DOHH2 (cell line): ENCODE measurements at regions not wholly inside any gene's neighbourhood (a gene's known extent, or its start where the extent isn't known, plus 50 kb on each side); places are given as distances from the start of the nearest gene placed in this dataset.

Experiments used
- EZH2phosphoT487 ChIP-seq: fragments of 200-600 bp; sonication (generic); IDR thresholded peaks from 2 replicates; pipeline ENCODE4 v1.6.1; 2017; ENCODE audit warnings: borderline replicate concordance, mild to moderate bottlenecking, antibody characterized with exemption, low read length, moderate library complexity, mixed read lengths
- TF ChIP-seq, protein P1 (sequence below): fragments of 200-600 bp; sonication (generic); IDR thresholded peaks from one replicate; pipeline ENCODE4 v1.5.1; 2014; ENCODE audit warnings: antibody characterized with exemption, mild to moderate bottlenecking, low read depth, low read length; ENCODE audit not compliant: poor library complexity, severe bottlenecking

DNA sequence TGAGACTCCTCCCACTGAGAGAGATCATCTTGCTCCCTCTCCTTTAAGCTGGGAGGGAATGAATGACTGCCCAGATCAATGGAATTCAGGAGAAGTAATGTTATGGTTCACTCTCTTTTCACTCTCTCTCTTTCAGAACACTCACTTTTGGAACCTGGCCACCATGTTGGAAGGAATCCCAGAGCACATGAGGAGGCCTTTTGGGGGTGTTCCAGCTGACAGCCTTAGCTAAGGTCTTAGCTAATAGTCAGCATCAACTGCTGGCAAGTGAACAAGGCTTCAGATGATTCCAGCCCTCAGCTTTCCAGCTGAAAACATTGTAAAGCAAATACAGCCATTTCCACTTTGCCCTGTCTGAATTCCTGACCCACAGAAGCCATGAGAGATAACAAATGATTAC, 124.0 kb upstream of the CLNK start:
- TF ChIP-seq, protein P1, sequence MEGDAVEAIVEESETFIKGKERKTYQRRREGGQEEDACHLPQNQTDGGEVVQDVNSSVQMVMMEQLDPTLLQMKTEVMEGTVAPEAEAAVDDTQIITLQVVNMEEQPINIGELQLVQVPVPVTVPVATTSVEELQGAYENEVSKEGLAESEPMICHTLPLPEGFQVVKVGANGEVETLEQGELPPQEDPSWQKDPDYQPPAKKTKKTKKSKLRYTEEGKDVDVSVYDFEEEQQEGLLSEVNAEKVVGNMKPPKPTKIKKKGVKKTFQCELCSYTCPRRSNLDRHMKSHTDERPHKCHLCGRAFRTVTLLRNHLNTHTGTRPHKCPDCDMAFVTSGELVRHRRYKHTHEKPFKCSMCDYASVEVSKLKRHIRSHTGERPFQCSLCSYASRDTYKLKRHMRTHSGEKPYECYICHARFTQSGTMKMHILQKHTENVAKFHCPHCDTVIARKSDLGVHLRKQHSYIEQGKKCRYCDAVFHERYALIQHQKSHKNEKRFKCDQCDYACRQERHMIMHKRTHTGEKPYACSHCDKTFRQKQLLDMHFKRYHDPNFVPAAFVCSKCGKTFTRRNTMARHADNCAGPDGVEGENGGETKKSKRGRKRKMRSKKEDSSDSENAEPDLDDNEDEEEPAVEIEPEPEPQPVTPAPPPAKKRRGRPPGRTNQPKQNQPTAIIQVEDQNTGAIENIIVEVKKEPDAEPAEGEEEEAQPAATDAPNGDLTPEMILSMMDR = no peak
- TF ChIP-seq EZH2phosphoT487 = no peak
